HCT116 (cell line): ENCODE measurements at regions not wholly inside any gene's neighbourhood (a gene's known extent, or its start where the extent isn't known, plus 50 kb on each side); places are given as distances from the start of the nearest gene placed in this dataset.

Source experiments
- ATAC-seq: fragments of 200-7000 bp; cut with Tn5 transposase; 2 replicates; pipeline ENCODE4 v1.9.1; 2020; ENCODE audit warnings: mild to moderate bottlenecking, moderate library complexity
- BruUV-seq: library from RNA; stranded (reverse); fragments of 400-500 nt; replicated peaks from 2 replicates; lab custom pipeline; 2021; lab: Mats Ljungman, UMichigan
- CTCF ChIA-PET: fragments of 300-600 bp; sonication (Branson Sonifier 250); formaldehyde crosslinking; loops from one replicate; lab custom pipeline; 2021; ENCODE audit warnings: antibody characterized with exemption; lab: Charles Lee
- POLR2A ChIA-PET: fragments of 300-600, 350-600 bp; sonication (Branson Sonifier 250); formaldehyde crosslinking; loops from one replicate; lab custom pipeline; 2021; ENCODE audit warnings: antibody characterized with exemption; lab: Charles Lee
- RAD21 ChIA-PET, 2 experiments: fragments of 300-600 bp; sonication (Branson Sonifier 250); formaldehyde crosslinking; loops; one replicate each; lab custom pipeline; 2023; ENCODE audit warnings: low total read pairs in 2 of 2; ENCODE audit not compliant: uncharacterized antibody in 2 of 2, unreplicated experiment in 2 of 2, low non-redundant PET in 1 of 2; lab: Charles Lee
- DNase-seq: peaks from one replicate; pipeline ENCODE4 v3.0.0-alpha.2; 2010; ENCODE audit warnings: low read depth, low spot score
- H2AFZ ChIP-seq: fragments of 200-600 bp; shearing (Covaris generic), sonication (generic); 2 replicates; pipeline ENCODE4 v1.6.1; 2017; ENCODE audit warnings: low read depth, mixed run types, mixed read lengths, antibody characterized with exemption, low read length; ENCODE audit not compliant: poor library complexity, severe bottlenecking
- H3K27ac ChIP-seq: 2 replicates; pipeline ENCODE4 v1.5.1; 2012; ENCODE audit warnings: low read depth, low read length
- H3K27me3 ChIP-seq: fragments of 200-600 bp; sonication (generic); 2 replicates; pipeline ENCODE4 v1.6.1; 2016; ENCODE audit warnings: mixed run types, low read length, mixed read lengths; ENCODE audit not compliant: insufficient read depth
- H3K36me3 ChIP-seq, 2 experiments: fragments of 200-500 bp in 1 of 2; fragments of 200-600 bp in 1 of 2; sonication (Bioruptor generic) in 1 of 2; sonication (generic) in 1 of 2; 2 replicates each; pipeline versions ENCODE4 v1.5.1 to v1.6.1; 2014 to 2016; ENCODE audit warnings: low read length in 2 of 2, inconsistent platforms in 1 of 2, mixed read lengths in 1 of 2, mixed run types in 1 of 2; ENCODE audit not compliant: insufficient read depth in 2 of 2, control insufficient read depth in 1 of 2
- H3K4me1 ChIP-seq, 2 experiments: fragments of 200-600 bp in 1 of 2; sonication (generic) in 1 of 2; 2 replicates each; pipeline versions ENCODE4 v1.5.1 to v1.6.1; 2012 to 2017; ENCODE audit warnings: low read length in 2 of 2, inconsistent platforms in 1 of 2, mild to moderate bottlenecking in 1 of 2, mixed read lengths in 1 of 2, mixed run types in 1 of 2, moderate library complexity in 1 of 2; ENCODE audit not compliant: insufficient read depth in 2 of 2, control insufficient read depth in 1 of 2
- H3K4me2 ChIP-seq: fragments of 200-600 bp; sonication (generic); 2 replicates; pipeline ENCODE4 v1.6.1; 2017; ENCODE audit warnings: mixed run types, low read length, mixed read lengths
- H3K4me3 ChIP-seq, 2 experiments: fragments of 200-600 bp in 1 of 2; sonication (generic) in 1 of 2; replicated peaks in 1 of 2; 2 replicates each; pipeline ENCODE4 v1.5.1; 2011 to 2016; ENCODE audit warnings: low read length in 2 of 2, control low read depth in 1 of 2, low read depth in 1 of 2, mild to moderate bottlenecking in 1 of 2, mixed read lengths in 1 of 2, mixed run types in 1 of 2
- H3K79me2 ChIP-seq: fragments of 200-600 bp; sonication (generic); 2 replicates; pipeline ENCODE4 v1.6.1; 2017; ENCODE audit warnings: mild to moderate bottlenecking, mixed run types, low read length, moderate library complexity, mixed read lengths; ENCODE audit not compliant: insufficient read depth
- H3K9ac ChIP-seq: fragments of 200-600 bp; sonication (generic); 2 replicates; pipeline ENCODE4 v1.6.1; 2016; ENCODE audit warnings: low read length, mixed read lengths
- H3K9me2 ChIP-seq: fragments of 200-600 bp; sonication (generic), shearing (Covaris generic); 2 replicates; pipeline ENCODE4 v1.6.1; 2017; ENCODE audit warnings: mixed run types, mild to moderate bottlenecking, moderate library complexity; ENCODE audit not compliant: insufficient read depth
- H3K9me3 ChIP-seq, 2 experiments: fragments of 200-500 bp in 1 of 2; fragments of 200-600 bp in 1 of 2; sonication (Bioruptor generic) in 1 of 2; sonication (generic) in 1 of 2; 2 replicates each; pipeline ENCODE4 v1.6.1; 2014 to 2017; ENCODE audit warnings: low read length in 2 of 2, mixed read lengths in 2 of 2, inconsistent platforms in 1 of 2, low read depth in 1 of 2, mild to moderate bottlenecking in 1 of 2, mixed run types in 1 of 2, moderate library complexity in 1 of 2; ENCODE audit not compliant: control insufficient read depth in 1 of 2, insufficient read depth in 1 of 2
- H4K20me1 ChIP-seq: fragments of 200-600 bp; sonication (generic), shearing (Covaris generic); 2 replicates; pipeline ENCODE4 v1.6.1; 2017; ENCODE audit warnings: mixed run types, mild to moderate bottlenecking, moderate library complexity; ENCODE audit not compliant: insufficient read depth
- EGR1 ChIP-seq: IDR thresholded peaks from 2 replicates; pipeline ENCODE4 v1.6.1; 2012; ENCODE audit warnings: low read depth
- EZH2 ChIP-seq: fragments of 200-600 bp; sonication (generic); IDR thresholded peaks from 2 replicates; pipeline ENCODE4 v1.6.1; 2017; ENCODE audit warnings: antibody characterized with exemption, mixed run types
- EZH2phosphoT487 ChIP-seq: fragments of 200-600 bp; IDR thresholded peaks from 2 replicates; pipeline ENCODE4 v1.6.1; 2018; ENCODE audit warnings: antibody characterized with exemption, borderline replicate concordance
- JUND ChIP-seq: IDR thresholded peaks from 2 replicates; pipeline ENCODE4 v1.6.1; 2012
- POLR2AphosphoS5 ChIP-seq: IDR thresholded peaks from 2 replicates; pipeline ENCODE4 v1.6.1; 2011; ENCODE audit warnings: mild to moderate bottlenecking, low read depth, low read length, moderate library complexity
- RAD21 ChIP-seq: IDR thresholded peaks from 2 replicates; pipeline ENCODE4 v1.6.1; 2012; ENCODE audit warnings: low read depth, mild to moderate bottlenecking
- SIN3A ChIP-seq: IDR thresholded peaks from 2 replicates; pipeline ENCODE4 v1.6.1; 2012; ENCODE audit warnings: low read depth
- SP1 ChIP-seq: IDR thresholded peaks from 2 replicates; pipeline ENCODE4 v1.6.1; 2012; ENCODE audit warnings: low read depth
- TCF7L2 ChIP-seq: IDR thresholded peaks from 2 replicates; pipeline ENCODE4 v1.7.0; 2011; ENCODE audit warnings: borderline replicate concordance, inconsistent platforms; ENCODE audit not compliant: insufficient read depth, insufficient read length; ENCODE audit errors: extremely low read depth
- ZFX ChIP-seq: fragments of 450-650 bp; IDR thresholded peaks from 2 replicates; pipeline ENCODE4 v1.6.1; 2017
- intact Hi-C: fragments of 100-400 bp; cut with micrococcal nuclease; formaldehyde crosslinking; loops from 2 replicates; pipeline ENCODE4 v1.10.0; 2022
- TF ChIP-seq, protein P1 (sequence below): IDR thresholded peaks from 2 replicates; pipeline ENCODE4 v1.6.1; 2011; ENCODE audit warnings: mild to moderate bottlenecking, low read length, moderate library complexity; ENCODE audit not compliant: insufficient replicate concordance; ENCODE audit errors: extremely low read depth
- TF ChIP-seq, protein P2 (sequence below): IDR thresholded peaks from 2 replicates; pipeline ENCODE4 v1.6.1; 2012

DNA sequence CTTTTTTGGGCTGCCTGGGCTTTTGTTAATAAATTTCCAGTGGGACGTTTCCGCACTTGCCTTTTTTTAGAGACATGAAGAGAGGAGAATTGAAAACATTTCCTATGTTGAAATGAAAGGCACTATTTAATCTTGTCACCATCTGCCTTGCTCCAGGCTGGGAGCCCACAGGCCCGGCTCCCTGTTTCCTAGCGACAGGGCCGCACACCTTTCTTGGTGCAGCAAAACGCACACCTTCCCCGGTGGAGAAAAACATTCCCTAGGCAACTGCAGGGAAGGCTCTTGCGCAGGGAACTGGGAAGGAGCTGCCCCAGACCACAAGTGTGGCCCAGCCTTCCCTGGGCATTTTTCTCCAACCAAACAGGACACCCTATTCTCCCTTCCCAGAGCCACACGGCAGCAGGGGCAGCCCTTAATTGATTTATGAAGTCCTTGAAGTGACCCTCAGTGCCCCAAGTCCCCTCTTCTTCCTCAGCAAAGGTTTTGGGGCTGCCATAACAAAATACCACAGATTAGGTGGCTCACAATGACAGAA lies 79.3 kb upstream of the KCNK12 start:
- TF ChIP-seq ZFX: no peak
- TF ChIP-seq EZH2: no peak
- TF ChIP-seq, protein P1, sequence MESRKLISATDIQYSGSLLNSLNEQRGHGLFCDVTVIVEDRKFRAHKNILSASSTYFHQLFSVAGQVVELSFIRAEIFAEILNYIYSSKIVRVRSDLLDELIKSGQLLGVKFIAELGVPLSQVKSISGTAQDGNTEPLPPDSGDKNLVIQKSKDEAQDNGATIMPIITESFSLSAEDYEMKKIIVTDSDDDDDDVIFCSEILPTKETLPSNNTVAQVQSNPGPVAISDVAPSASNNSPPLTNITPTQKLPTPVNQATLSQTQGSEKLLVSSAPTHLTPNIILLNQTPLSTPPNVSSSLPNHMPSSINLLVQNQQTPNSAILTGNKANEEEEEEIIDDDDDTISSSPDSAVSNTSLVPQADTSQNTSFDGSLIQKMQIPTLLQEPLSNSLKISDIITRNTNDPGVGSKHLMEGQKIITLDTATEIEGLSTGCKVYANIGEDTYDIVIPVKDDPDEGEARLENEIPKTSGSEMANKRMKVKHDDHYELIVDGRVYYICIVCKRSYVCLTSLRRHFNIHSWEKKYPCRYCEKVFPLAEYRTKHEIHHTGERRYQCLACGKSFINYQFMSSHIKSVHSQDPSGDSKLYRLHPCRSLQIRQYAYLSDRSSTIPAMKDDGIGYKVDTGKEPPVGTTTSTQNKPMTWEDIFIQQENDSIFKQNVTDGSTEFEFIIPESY: no peak
- no peak for TF ChIP-seq SP1
- TF ChIP-seq EGR1: no peak
- TF ChIP-seq RAD21: no peak
- TF ChIP-seq, protein P2, sequence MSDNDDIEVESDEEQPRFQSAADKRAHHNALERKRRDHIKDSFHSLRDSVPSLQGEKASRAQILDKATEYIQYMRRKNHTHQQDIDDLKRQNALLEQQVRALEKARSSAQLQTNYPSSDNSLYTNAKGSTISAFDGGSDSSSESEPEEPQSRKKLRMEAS: no peak
- no peak for TF ChIP-seq JUND
- no peak for TF ChIP-seq SIN3A
- no peak for TF ChIP-seq EZH2phosphoT487
- no peak for TF ChIP-seq TCF7L2
- TF ChIP-seq POLR2AphosphoS5: no peak
- Histone ChIP-seq H3K9ac (no peak overlapping the region), H3K27ac (no peak overlapping the region), H2AFZ (no peak overlapping the region), H3K36me3 (no peaks in the 10 kb centered on the region), H4K20me1 (no peaks in the 10 kb centered on the region), H3K4me3 (no peak overlapping the region), H3K27me3 (no peaks in the 10 kb centered on the region), H3K79me2 (no peaks in the 10 kb centered on the region), H3K4me2 (no peak overlapping the region), H3K9me2 (no peaks in the 10 kb centered on the region), H3K4me1 (peaks cover 0 to 10% of the 10 kb centered on the region in 2 experiments; a peak in 1 of 4 replicates), H3K9me3 (no peaks in the 10 kb centered on the region)
- RAD21 ChIA-PET: no interaction called here
- ATAC-seq (no peak), DNase-seq (no peak)
- intact Hi-C loops: no loop called here
- CTCF ChIA-PET: no interaction called here
- BruUV-seq: no TSS peak
- POLR2A ChIA-PET: interaction anchor here (0.6 kb wide), 1 partner anchor 22 kb away, joined by 4 read pairs; no protein-coding TSS in a partner anchor
